GM19025 (cell line): ENCODE measurements at regions not wholly inside any gene's neighbourhood (a gene's known extent, or its start where the extent isn't known, plus 50 kb on each side); places are given as distances from the start of the nearest gene placed in this dataset.
"Not testable (repeated sequence)": the region's sequence is repeated elsewhere in the genome, so short reads cannot be mapped to it uniquely, and the experiment has no call there.

Source experiments
- ATAC-seq: cut with Tn5 transposase; IDR thresholded peaks from one replicate; pipeline ENCODE4 v1.9.1; 2021; ENCODE audit warnings: mild to moderate bottlenecking, low read depth, moderate library complexity; ENCODE audit not compliant: unreplicated experiment

DNA sequence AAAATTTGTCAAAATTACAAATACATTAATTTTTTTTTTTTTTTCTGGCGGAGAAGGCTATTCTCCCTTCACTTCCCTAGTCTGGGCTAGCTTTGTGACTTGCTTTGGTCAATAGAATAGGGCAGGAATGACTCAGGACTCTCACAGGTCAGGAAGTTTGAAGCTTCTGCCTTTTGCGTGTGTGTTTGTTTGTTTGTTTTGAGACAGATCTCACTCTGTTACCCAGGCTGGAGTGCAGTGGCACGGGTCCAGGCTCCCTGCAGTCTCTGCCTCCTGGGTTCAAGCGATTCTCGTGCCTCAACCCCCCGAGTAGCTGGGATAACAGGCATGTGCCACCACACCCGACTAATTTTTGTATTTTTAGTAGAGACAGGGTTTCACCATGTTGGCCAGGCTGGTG is 55.9 kb upstream of the USP9X start:
- ATAC-seq, result no peak

DNA sequence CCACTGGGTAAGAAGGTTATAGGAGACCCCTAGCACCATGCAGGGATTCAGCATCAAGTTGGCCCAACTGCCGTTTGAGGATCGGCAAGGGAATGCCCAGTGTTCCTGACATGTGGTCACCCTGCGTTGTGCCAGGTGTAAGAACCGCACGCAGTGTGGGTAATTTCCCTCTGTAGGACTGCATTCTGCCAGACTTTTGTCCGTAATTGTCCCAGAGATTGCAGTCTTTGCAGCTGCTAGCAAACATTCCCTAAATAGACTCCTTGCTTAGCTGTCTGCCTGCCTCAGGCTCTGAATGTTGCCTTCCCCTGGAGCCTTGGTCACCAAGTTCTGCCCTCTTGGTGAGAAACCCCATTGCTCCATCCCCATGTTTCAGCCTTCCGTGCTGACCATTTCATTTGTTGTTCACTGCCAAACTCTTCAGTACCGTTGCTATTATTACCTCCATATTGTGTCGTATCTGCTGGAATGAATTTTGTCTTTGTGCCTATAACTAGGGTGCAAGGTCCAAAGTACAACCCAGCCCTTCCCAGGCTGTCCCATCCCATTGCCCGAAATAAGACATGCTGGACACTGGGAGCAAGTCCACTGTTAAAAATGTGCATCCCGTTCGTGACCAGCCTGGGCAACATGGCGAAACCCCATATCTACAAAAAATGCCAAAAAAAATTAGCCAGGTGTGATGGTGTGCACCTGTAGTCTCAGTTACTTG is 53.8 kb upstream of the USP9X start:
- no peak for ATAC-seq

- no peak for ATAC-seq
Observed at GRCh38 chrX:41033299-41033698, 51.9 kb upstream of the USP9X start.

GRCh38 chrX:41034902-41035301 is 50.3 kb upstream of the USP9X start:
- ATAC-seq, result not testable (repeated sequence)
